ENCODE measurements at regions not wholly inside any gene's neighbourhood (a gene's known extent, or its start where the extent isn't known, plus 50 kb on each side); places are given as distances from the start of the nearest gene placed in this dataset.

GRCh38 chr7:142442396-142442795, 184.5 kb upstream of the PRSS58 start:
- WGBS, 2 donors (ENCODE audit: low coverage in 1 of 2), result 81 to 85% methylated on average over 6 of the region's 6 CpGs
- Histone ChIP-seq H3K27ac (no peak overlapping the region), H3K4me3 (no peak overlapping the region), H3K36me3 (no peaks in the 10 kb centered on the region), H3K4me1 (peaks cover 0 to 17% (median 3%) of the 10 kb centered on the region in 4 donors), H3K9me3 (no peaks in the 10 kb centered on the region), H3K27me3 (no peaks in the 10 kb centered on the region)
- in situ Hi-C loops (cut with MboI; ENCODE audit: low pct_ligation_motif_present in 1 of 4, low pct_unique_long_range_greater_than_20kb in 1 of 4, low sequenced_read_pairs in 3 of 4) (no loop called here), intact Hi-C loops (cut with DNase I; ENCODE audit: low total_unique reads) (no loop called here)
- TF ChIP-seq EP300 (IDR thresholded peaks at IDR 0.05; ENCODE audit: low read depth) (no peak), POLR2A (IDR thresholded peaks at IDR 0.05) (no peak), POLR2AphosphoS5 (IDR thresholded peaks at IDR 0.05) (no peak), CTCF (IDR thresholded peaks at IDR 0.05) (no peak)
- no peak for DNase-seq

GRCh38 chr7:142440906-142441411, 183.1 kb upstream of the PRSS58 start:
- intact Hi-C loops (cut with DNase I; ENCODE audit: low total_unique reads) (no loop called here), in situ Hi-C loops (cut with MboI; ENCODE audit: low pct_ligation_motif_present in 1 of 4, low pct_unique_long_range_greater_than_20kb in 1 of 4, low sequenced_read_pairs in 3 of 4) (no loop called here)
- TF ChIP-seq POLR2A (IDR thresholded peaks at IDR 0.05), result no peak
- no peak for TF ChIP-seq CTCF (IDR thresholded peaks at IDR 0.05)
- no peak for TF ChIP-seq EP300 (IDR thresholded peaks at IDR 0.05; ENCODE audit: low read depth)
- no peak for TF ChIP-seq POLR2AphosphoS5 (IDR thresholded peaks at IDR 0.05)
- Histone ChIP-seq H3K9me3 (no peaks in the 10 kb centered on the region), H3K4me1 (peaks cover 0 to 17% (median 3%) of the 10 kb centered on the region in 4 donors), H3K27me3 (no peaks in the 10 kb centered on the region), H3K27ac (no peak overlapping the region), H3K4me3 (no peak overlapping the region), H3K36me3 (no peaks in the 10 kb centered on the region)
- 60 to 80% methylated on average over 3 to 9 of the region's 9 CpGs for WGBS, 2 donors (ENCODE audit: low coverage in 1 of 2)
- no peak for DNase-seq

- Histone ChIP-seq H3K27me3 (no peaks in the 10 kb centered on the region), H3K36me3 (no peaks in the 10 kb centered on the region), H3K4me3 (no peak overlapping the region), H3K4me1 (peaks cover 0 to 17% (median 3%) of the 10 kb centered on the region in 4 donors), H3K9me3 (no peaks in the 10 kb centered on the region), H3K27ac (no peak overlapping the region)
- no peak for TF ChIP-seq EP300 (IDR thresholded peaks at IDR 0.05; ENCODE audit: low read depth)
- no peak for TF ChIP-seq CTCF (IDR thresholded peaks at IDR 0.05)
- no peak for TF ChIP-seq POLR2A (IDR thresholded peaks at IDR 0.05)
- no peak for TF ChIP-seq POLR2AphosphoS5 (IDR thresholded peaks at IDR 0.05)
- WGBS, 2 donors (ENCODE audit: low coverage in 1 of 2), result 60 to 76% methylated on average over 1 to 6 of the region's 6 CpGs
- intact Hi-C loops (cut with DNase I; ENCODE audit: low total_unique reads) (no loop called here), in situ Hi-C loops (cut with MboI; ENCODE audit: low pct_ligation_motif_present in 1 of 4, low pct_unique_long_range_greater_than_20kb in 1 of 4, low sequenced_read_pairs in 3 of 4) (no loop called here)
- DNase-seq, result no peak
These were observed 182.5 kb upstream of the PRSS58 start for GRCh38 chr7:142440219-142440905.

GRCh38 chr7:142439739-142440138, 181.9 kb upstream of the PRSS58 start:
- WGBS, 2 donors (ENCODE audit: low coverage in 1 of 2), result 69 to 78% methylated on average over 2 to 4 of the region's 4 CpGs
- intact Hi-C loops (cut with DNase I; ENCODE audit: low total_unique reads), result no loop called here

More at GRCh38 chr7:142439739-142440138, 181.9 kb upstream of the PRSS58 start:
- H3K4me1 ChIP-seq, result peaks cover 0 to 17% (median 3%) of the 10 kb centered on the region in 4 donors
- H3K27ac ChIP-seq, result peak overlapping the region in 1 of 4 donors; percentile 55
- no peak for DNase-seq
- no peaks in the 10 kb centered on the region for H3K9me3 ChIP-seq
- no peaks in the 10 kb centered on the region for H3K36me3 ChIP-seq
- in situ Hi-C loops (cut with MboI; ENCODE audit: low pct_ligation_motif_present in 1 of 4, low pct_unique_long_range_greater_than_20kb in 1 of 4, low sequenced_read_pairs in 3 of 4), result no loop called here
- no peaks in the 10 kb centered on the region for H3K27me3 ChIP-seq
- TF ChIP-seq EP300 (IDR thresholded peaks at IDR 0.05; ENCODE audit: low read depth), result no peak
- no peak overlapping the region for H3K4me3 ChIP-seq
